LNCaP clone FGC (cell line): ENCODE measurements at regions not wholly inside any gene's neighbourhood (a gene's known extent, or its start where the extent isn't known, plus 50 kb on each side); places are given as distances from the start of the nearest gene placed in this dataset.
"Not testable (repeated sequence)": the region's sequence is repeated elsewhere in the genome, so short reads cannot be mapped to it uniquely, and the experiment has no call there.

ENCODE experiments used
- DNase-seq: peaks from one replicate; pipeline ENCODE4 v3.0.0-alpha.2; 2011; ENCODE audit warnings: low read depth
- H3K4me3 ChIP-seq: 2 replicates; pipeline ENCODE4 v1.5.1; 2011; ENCODE audit warnings: mild to moderate bottlenecking, low read depth, low read length, control low read depth
- CTCF ChIP-seq: IDR thresholded peaks from 2 replicates; pipeline ENCODE4 v1.5.1; 2012; ENCODE audit warnings: mild to moderate bottlenecking; ENCODE audit not compliant: control insufficient read depth, insufficient read depth; ENCODE audit errors: extremely low read depth

- no peak for TF ChIP-seq CTCF
Measured at GRCh38 chr9:103226647-103227013, 231.5 kb downstream of the CYLC2 start.

GRCh38 chr9:103237571-103238109 lies 242.5 kb downstream of the CYLC2 start:
- not testable (repeated sequence) for H3K4me3 ChIP-seq

More at GRCh38 chr9:103226647-103227013, 231.5 kb downstream of the CYLC2 start:
- no peak for DNase-seq
- H3K4me3 ChIP-seq = no peak overlapping the region

GRCh38 chr9:103242025-103242424 lies 246.9 kb downstream of the CYLC2 start:
- no peak for TF ChIP-seq CTCF
- DNase-seq = no peak

More at GRCh38 chr9:103237571-103238109, 242.5 kb downstream of the CYLC2 start:
- not testable (repeated sequence) for DNase-seq

GRCh38 chr9:103242486-103242885 lies 247.4 kb downstream of the CYLC2 start:
- TF ChIP-seq CTCF = no peak
- DNase-seq = no peak
- H3K4me3 ChIP-seq = no peak overlapping the region

More at GRCh38 chr9:103242025-103242424, 246.9 kb downstream of the CYLC2 start:
- H3K4me3 ChIP-seq = no peak overlapping the region

- DNase-seq = no peak
- no peak overlapping the region for H3K4me3 ChIP-seq
- no peak for TF ChIP-seq CTCF
Measured at GRCh38 chr9:103243553-103243952, 248.4 kb downstream of the CYLC2 start.

- no peak overlapping the region for H3K4me3 ChIP-seq
- TF ChIP-seq CTCF = no peak
- DNase-seq = peak; percentile 17
Measured at GRCh38 chr9:103245369-103245768, 250.2 kb downstream of the CYLC2 start.

- no peak overlapping the region for H3K4me3 ChIP-seq
- no peak for DNase-seq
- no peak for TF ChIP-seq CTCF
Measured at GRCh38 chr9:103261951-103262350, 266.8 kb downstream of the CYLC2 start.
